ENCODE measurements at regions not wholly inside any gene's neighbourhood (a gene's known extent, or its start where the extent isn't known, plus 50 kb on each side); places are given as distances from the start of the nearest gene placed in this dataset.
"Not testable (repeated sequence)": the region's sequence is repeated elsewhere in the genome, so short reads cannot be mapped to it uniquely, and the experiment has no call there.

DNA sequence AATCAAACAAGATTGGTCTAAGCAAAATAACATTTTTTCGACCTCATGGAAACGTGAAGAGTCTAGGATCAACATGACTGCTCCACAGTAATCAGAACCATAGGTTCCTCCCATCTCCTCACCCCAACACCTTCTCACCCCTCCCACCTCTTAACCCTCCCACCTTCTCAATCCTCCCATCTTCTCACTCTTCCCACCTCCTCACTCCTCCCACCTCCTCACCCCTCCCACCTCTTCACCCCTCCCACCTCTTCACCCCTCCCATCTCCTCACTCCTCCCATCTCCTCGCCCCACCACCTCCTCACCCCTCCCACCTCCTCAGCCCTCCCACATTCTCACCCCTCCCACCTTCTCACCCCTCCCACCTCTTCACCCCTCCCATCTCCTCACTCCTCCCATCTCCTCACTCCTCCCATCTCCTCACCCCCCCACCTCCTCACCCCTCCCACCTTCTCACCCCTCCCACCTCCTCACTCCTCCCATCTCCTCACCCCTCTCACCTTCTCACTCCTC, 567.4 kb downstream of the C6orf118 start:
- no peaks in the 10 kb centered on the region for H3K27me3 ChIP-seq (ENCODE audit: control insufficient read depth, insufficient read depth, low read length)
- H3K36me3 ChIP-seq (ENCODE audit: control insufficient read depth, insufficient read depth, low read length), result no peaks in the 10 kb centered on the region
- no peak overlapping the region for H3K4me3 ChIP-seq (ENCODE audit: low read depth, low read length)
- TF ChIP-seq, protein P1, sequence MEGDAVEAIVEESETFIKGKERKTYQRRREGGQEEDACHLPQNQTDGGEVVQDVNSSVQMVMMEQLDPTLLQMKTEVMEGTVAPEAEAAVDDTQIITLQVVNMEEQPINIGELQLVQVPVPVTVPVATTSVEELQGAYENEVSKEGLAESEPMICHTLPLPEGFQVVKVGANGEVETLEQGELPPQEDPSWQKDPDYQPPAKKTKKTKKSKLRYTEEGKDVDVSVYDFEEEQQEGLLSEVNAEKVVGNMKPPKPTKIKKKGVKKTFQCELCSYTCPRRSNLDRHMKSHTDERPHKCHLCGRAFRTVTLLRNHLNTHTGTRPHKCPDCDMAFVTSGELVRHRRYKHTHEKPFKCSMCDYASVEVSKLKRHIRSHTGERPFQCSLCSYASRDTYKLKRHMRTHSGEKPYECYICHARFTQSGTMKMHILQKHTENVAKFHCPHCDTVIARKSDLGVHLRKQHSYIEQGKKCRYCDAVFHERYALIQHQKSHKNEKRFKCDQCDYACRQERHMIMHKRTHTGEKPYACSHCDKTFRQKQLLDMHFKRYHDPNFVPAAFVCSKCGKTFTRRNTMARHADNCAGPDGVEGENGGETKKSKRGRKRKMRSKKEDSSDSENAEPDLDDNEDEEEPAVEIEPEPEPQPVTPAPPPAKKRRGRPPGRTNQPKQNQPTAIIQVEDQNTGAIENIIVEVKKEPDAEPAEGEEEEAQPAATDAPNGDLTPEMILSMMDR (IDR thresholded peaks at IDR 0.05; ENCODE audit: insufficient read depth, low read length, poor library complexity, severe bottlenecking), result no peak
- no peak for DNase-seq (ENCODE audit: low read depth)

DNA sequence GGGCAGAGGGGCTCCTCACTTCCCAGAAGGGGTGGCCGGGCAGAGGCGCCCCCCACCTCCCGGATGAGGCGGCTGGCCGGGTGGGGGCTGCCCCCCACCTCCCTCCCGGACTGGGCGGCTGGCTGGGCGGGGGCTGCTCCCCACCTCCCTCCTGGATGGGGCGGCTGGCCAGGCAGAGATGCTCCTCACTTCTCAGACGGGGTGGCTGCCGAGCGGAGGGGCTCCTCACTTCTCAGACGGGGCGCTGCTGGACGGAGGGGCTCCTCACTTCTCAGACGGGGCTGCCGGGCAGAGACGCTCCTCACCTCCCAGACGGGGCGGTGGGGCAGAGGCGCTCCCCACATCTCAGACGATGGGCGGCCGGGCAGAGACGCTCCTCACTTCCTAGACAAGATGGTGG, 573.3 kb downstream of the C6orf118 start:
- not testable (repeated sequence) for H3K27me3 ChIP-seq (ENCODE audit: control insufficient read depth, insufficient read depth, low read length); DNase-seq (ENCODE audit: low read depth); H3K4me3 ChIP-seq (ENCODE audit: low read depth, low read length); H3K36me3 ChIP-seq (ENCODE audit: control insufficient read depth, insufficient read depth, low read length)

DNA sequence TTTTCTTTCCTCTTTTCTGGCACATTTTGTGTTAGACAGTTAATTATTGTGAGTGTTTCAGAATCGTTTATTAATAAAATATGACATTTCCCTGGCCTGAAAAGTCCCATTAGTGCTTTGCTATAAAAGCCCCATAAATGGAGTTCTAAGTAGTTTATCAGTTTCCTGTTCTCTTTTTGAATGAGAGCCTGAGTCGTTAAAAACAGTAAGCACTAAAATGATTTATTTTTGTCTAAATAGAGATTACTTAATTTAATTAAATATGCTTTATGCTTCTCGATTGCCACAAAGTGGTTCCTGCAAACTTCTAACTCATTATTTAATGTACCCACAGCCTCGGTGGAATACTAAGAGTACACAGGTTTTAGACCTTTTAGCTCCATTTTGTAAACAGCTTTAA, 577.9 kb downstream of the C6orf118 start:
- Histone ChIP-seq H3K27me3 (ENCODE audit: control insufficient read depth, insufficient read depth, low read length) (no peaks in the 10 kb centered on the region), H3K36me3 (ENCODE audit: control insufficient read depth, insufficient read depth, low read length) (no peaks in the 10 kb centered on the region), H3K4me3 (ENCODE audit: low read depth, low read length) (no peak overlapping the region)
- no peak for DNase-seq (ENCODE audit: low read depth)
- TF ChIP-seq, protein P1 (IDR thresholded peaks at IDR 0.05; ENCODE audit: insufficient read depth, low read length, poor library complexity, severe bottlenecking), result no peak

DNA sequence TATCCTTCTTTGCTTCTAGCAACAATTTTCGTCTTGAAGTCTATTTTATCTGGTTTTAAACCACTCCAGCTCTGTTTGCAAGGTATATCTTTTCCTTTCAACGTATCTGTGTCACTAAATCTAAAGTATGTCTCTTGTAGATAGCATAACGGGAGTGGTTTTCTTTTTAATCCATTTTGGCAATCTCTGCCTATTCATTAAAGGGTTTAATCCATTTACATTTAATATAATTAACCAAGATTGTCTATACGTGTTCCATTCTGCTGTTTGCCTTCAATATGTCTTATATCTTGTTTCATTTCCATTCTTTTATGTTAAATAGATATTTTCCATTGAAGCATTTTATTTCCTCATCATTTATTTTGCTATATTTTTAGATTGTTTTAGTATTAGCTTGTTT, 587.9 kb downstream of the C6orf118 start:
- DNase-seq (ENCODE audit: low read depth), result no peak
- no peaks in the 10 kb centered on the region for H3K36me3 ChIP-seq (ENCODE audit: control insufficient read depth, insufficient read depth, low read length)
- H3K4me3 ChIP-seq (ENCODE audit: low read depth, low read length), result no peak overlapping the region
- H3K27me3 ChIP-seq (ENCODE audit: control insufficient read depth, insufficient read depth, low read length), result no peaks in the 10 kb centered on the region
- TF ChIP-seq, protein P1 (IDR thresholded peaks at IDR 0.05; ENCODE audit: insufficient read depth, low read length, poor library complexity, severe bottlenecking), result no peak

DNA sequence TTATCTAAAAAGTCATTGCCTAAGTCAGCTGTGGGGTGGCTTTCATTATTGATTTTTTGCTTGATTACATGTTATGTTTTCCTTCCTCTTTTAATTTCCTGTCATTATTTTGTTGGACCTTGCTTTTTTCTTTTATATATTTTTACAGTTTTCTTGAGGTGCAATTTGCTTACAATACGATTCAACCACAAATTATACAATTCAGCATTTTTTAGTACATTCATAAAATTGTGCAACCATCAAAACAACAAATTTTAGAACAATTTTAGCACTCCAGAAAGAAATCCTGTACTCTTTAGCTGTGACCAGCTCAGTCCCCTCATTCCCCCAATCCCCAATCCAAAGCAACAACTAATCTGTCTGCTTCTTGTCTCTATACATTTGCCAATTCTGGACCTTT, 608.9 kb downstream of the C6orf118 start:
- TF ChIP-seq, protein P1 (IDR thresholded peaks at IDR 0.05; ENCODE audit: insufficient read depth, low read length, poor library complexity, severe bottlenecking), result no peak
- Histone ChIP-seq H3K36me3 (ENCODE audit: control insufficient read depth, insufficient read depth, low read length) (no peaks in the 10 kb centered on the region), H3K4me3 (ENCODE audit: low read depth, low read length) (no peak overlapping the region), H3K27me3 (ENCODE audit: control insufficient read depth, insufficient read depth, low read length) (no peaks in the 10 kb centered on the region)
- no peak for DNase-seq (ENCODE audit: low read depth)

DNA sequence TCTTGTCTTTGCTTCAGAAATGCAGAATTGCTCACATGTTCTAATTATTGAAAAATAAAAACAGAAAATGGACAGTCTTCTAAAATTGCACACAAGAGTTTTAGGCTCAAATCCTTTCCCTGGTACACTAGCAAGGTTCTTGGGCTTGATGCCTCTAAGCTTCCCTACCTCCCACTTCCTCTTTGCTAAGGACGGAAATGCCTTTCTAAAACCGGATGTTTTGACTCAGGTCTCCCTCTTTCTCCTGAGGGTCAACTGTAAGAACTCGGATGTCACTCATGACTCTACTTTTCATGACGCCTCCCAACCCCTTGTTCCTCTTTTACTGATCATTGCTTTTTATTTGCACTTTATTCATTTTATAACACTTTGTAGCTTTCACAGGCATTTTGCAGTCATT, 613.5 kb downstream of the C6orf118 start:
- H3K27me3 ChIP-seq (ENCODE audit: control insufficient read depth, insufficient read depth, low read length), result no peaks in the 10 kb centered on the region
- DNase-seq (ENCODE audit: low read depth), result no peak
- no peak overlapping the region for H3K4me3 ChIP-seq (ENCODE audit: low read depth, low read length)
- H3K36me3 ChIP-seq (ENCODE audit: control insufficient read depth, insufficient read depth, low read length), result no peaks in the 10 kb centered on the region
- TF ChIP-seq, protein P1 (IDR thresholded peaks at IDR 0.05; ENCODE audit: insufficient read depth, low read length, poor library complexity, severe bottlenecking), result no peak
